H1 (cell line): ENCODE measurements at regions not wholly inside any gene's neighbourhood (a gene's known extent, or its start where the extent isn't known, plus 50 kb on each side); places are given as distances from the start of the nearest gene placed in this dataset.

Experiments
- CTCF ChIA-PET: fragments of 300-600 bp; sonication (Branson Sonifier 250); formaldehyde crosslinking; loops from one replicate; lab custom pipeline; 2021; ENCODE audit not compliant: partially characterized antibody; lab: Charles Lee
- POLR2A ChIA-PET: fragments of 300-600 bp; sonication (Branson Sonifier 250); formaldehyde crosslinking; loops from one replicate; lab custom pipeline; 2021; ENCODE audit warnings: inconsistent platforms; ENCODE audit not compliant: partially characterized antibody; lab: Charles Lee
- DNase-seq, 2 experiments: peaks; one replicate each; pipeline versions ENCODE4 v3.0.0 to v3.0.0-alpha.2; 2010 to 2022; ENCODE audit warnings: low spot score in 2 of 2, low read depth in 1 of 2, mixed read lengths in 1 of 2
- FAIRE-seq: peaks from 2 replicates; lab custom pipeline; 2011; peaks lifted over from hg19 to GRCh38; lab: Jason Lieb, UNC
- H2AFZ ChIP-seq: 2 replicates; pipeline ENCODE4 v1.8.1; 2012; ENCODE audit warnings: low read length, inconsistent platforms
- H2AK5ac ChIP-seq: 2 replicates; pipeline ENCODE4 v1.6.1; 2013; ENCODE audit warnings: low read depth, low read length
- H2BK120ac ChIP-seq: replicated peaks from 2 replicates; pipeline ENCODE3; 2013; ENCODE audit warnings: low read depth, low read length, inconsistent platforms
- H2BK12ac ChIP-seq: 2 replicates; pipeline ENCODE4 v1.6.1; 2013; ENCODE audit warnings: low read depth, low read length
- H2BK15ac ChIP-seq: 2 replicates; pipeline ENCODE4 v1.6.1; 2013; ENCODE audit warnings: low read length
- H2BK20ac ChIP-seq: 2 replicates; pipeline ENCODE4 v1.6.1; 2013; ENCODE audit warnings: low read length
- H2BK5ac ChIP-seq: 2 replicates; pipeline ENCODE4 v1.6.1; 2013; ENCODE audit warnings: low read depth, low read length
- H3K14ac ChIP-seq: 2 replicates; pipeline ENCODE4 v1.6.1; 2013; ENCODE audit warnings: inconsistent platforms; ENCODE audit not compliant: insufficient read length
- H3K18ac ChIP-seq: 2 replicates; pipeline ENCODE4 v1.6.1; 2013; ENCODE audit warnings: low read length; ENCODE audit errors: extremely low read depth
- H3K23ac ChIP-seq: 2 replicates; pipeline ENCODE4 v1.6.1; 2013; ENCODE audit warnings: inconsistent platforms; ENCODE audit not compliant: insufficient read length
- H3K23me2 ChIP-seq: 2 replicates; pipeline ENCODE4 v1.6.1; 2013; ENCODE audit warnings: low read depth, low read length
- H3K27ac ChIP-seq: 2 replicates; pipeline ENCODE4 v1.6.1; 2011; ENCODE audit warnings: low read depth, low read length, inconsistent platforms
- H3K27me3 ChIP-seq, 4 experiments: replicated peaks in 1 of 4; 1 replicate in 1 of 4; 2 replicates in 3 of 4; pipeline versions ENCODE4 v1.6.1 to v1.8.1; 2011 to 2013; ENCODE audit warnings: low read length in 3 of 4, mild to moderate bottlenecking in 3 of 4, inconsistent platforms in 2 of 4, mixed read lengths in 2 of 4, moderate library complexity in 1 of 4; ENCODE audit not compliant: control insufficient read depth in 3 of 4, insufficient read depth in 3 of 4; ENCODE audit errors: extremely low read depth in 1 of 4
- H3K36me3 ChIP-seq, 4 experiments: 2 replicates each; pipeline versions ENCODE4 v1.6.1 to v1.8.1; 2011 to 2013; ENCODE audit warnings: mild to moderate bottlenecking in 4 of 4, low read length in 3 of 4, moderate library complexity in 2 of 4, control low read depth in 1 of 4, inconsistent platforms in 1 of 4; ENCODE audit not compliant: insufficient read depth in 4 of 4, control insufficient read depth in 2 of 4
- H3K4ac ChIP-seq: replicated peaks from 2 replicates; pipeline ENCODE3; 2013; ENCODE audit warnings: low read length, low read depth, mixed read lengths, inconsistent platforms; ENCODE audit not compliant: insufficient read length
- H3K4me1 ChIP-seq, 4 experiments: replicated peaks in 1 of 4; 1 replicate in 1 of 4; 2 replicates in 3 of 4; pipeline versions ENCODE4 v1.6.1 to v1.8.1; 2011 to 2013; ENCODE audit warnings: low read length in 3 of 4, inconsistent platforms in 2 of 4, mixed read lengths in 1 of 4; ENCODE audit not compliant: insufficient read depth in 4 of 4, control insufficient read depth in 3 of 4
- H3K4me2 ChIP-seq, 2 experiments: 2 replicates each; pipeline versions ENCODE4 v1.6.1 to v1.8.1; 2011 to 2013; ENCODE audit warnings: low read depth in 2 of 2, low read length in 2 of 2, control low read depth in 1 of 2, inconsistent platforms in 1 of 2, mild to moderate bottlenecking in 1 of 2; ENCODE audit not compliant: insufficient read depth in 1 of 2
- H3K4me3 ChIP-seq, 4 experiments: fragments of 200-600, 300-600 bp in 1 of 4; sonication (generic), shearing (Covaris generic), sonication (Bioruptor Twin) in 1 of 4; 2 replicates each; pipeline versions ENCODE4 v1.5.1 to v1.8.1; 2011 to 2016; ENCODE audit warnings: low read length in 4 of 4, low read depth in 3 of 4, control low read depth in 2 of 4, inconsistent platforms in 2 of 4, mild to moderate bottlenecking in 2 of 4, mixed read lengths in 1 of 4, moderate library complexity in 1 of 4; ENCODE audit not compliant: insufficient read depth in 2 of 4; ENCODE audit errors: extremely low read depth in 1 of 4
- H3K56ac ChIP-seq: replicated peaks from 2 replicates; pipeline ENCODE3; 2013; ENCODE audit warnings: low read depth, mild to moderate bottlenecking, mixed read lengths, low read length, inconsistent platforms; ENCODE audit not compliant: insufficient read length
- H3K79me1 ChIP-seq: 2 replicates; pipeline ENCODE4 v1.6.1; 2013; ENCODE audit warnings: low read depth, low read length, control low read depth
- H3K79me2 ChIP-seq, 2 experiments: 2 replicates each; pipeline versions ENCODE4 v1.6.1 to v1.8.1; 2012 to 2013; ENCODE audit warnings: low read length in 2 of 2, mild to moderate bottlenecking in 2 of 2, inconsistent platforms in 1 of 2; ENCODE audit not compliant: insufficient read depth in 2 of 2, control insufficient read depth in 1 of 2
- H3K9ac ChIP-seq, 4 experiments: replicated peaks in 1 of 4; 1 replicate in 1 of 4; 2 replicates in 3 of 4; pipeline versions ENCODE4 v1.6.1 to v1.8.1; 2011 to 2013; ENCODE audit warnings: low read depth in 3 of 4, low read length in 3 of 4, control low read depth in 2 of 4, mild to moderate bottlenecking in 2 of 4, moderate library complexity in 2 of 4, inconsistent platforms in 1 of 4; ENCODE audit errors: extremely low read depth in 1 of 4
- H3K9me3 ChIP-seq, 2 experiments: 2 replicates each; pipeline versions ENCODE4 v1.6.1 to v1.8.1; 2012 to 2013; ENCODE audit warnings: mild to moderate bottlenecking in 2 of 2, moderate library complexity in 2 of 2, control low read depth in 1 of 2, inconsistent platforms in 1 of 2, low read depth in 1 of 2, low read length in 1 of 2, mixed read lengths in 1 of 2; ENCODE audit not compliant: insufficient read depth in 2 of 2
- H4K20me1 ChIP-seq, 2 experiments: replicated peaks in 1 of 2; 2 replicates each; pipeline versions ENCODE3 to v1.8.1; 2011 to 2013; ENCODE audit warnings: inconsistent platforms in 2 of 2, low read length in 2 of 2, mild to moderate bottlenecking in 1 of 2; ENCODE audit not compliant: insufficient read depth in 2 of 2, control insufficient read depth in 1 of 2
- H4K5ac ChIP-seq: 2 replicates; pipeline ENCODE4 v1.6.1; 2013; ENCODE audit warnings: low read length, low read depth, mixed read lengths, inconsistent platforms; ENCODE audit not compliant: insufficient read length
- H4K8ac ChIP-seq: 2 replicates; pipeline ENCODE4 v1.8.0; 2013; ENCODE audit warnings: mild to moderate bottlenecking, moderate library complexity, low read length, inconsistent platforms; ENCODE audit not compliant: insufficient read depth; ENCODE audit errors: extremely low read depth
- H4K91ac ChIP-seq: replicated peaks from 2 replicates; pipeline ENCODE3; 2013; ENCODE audit warnings: low read length, mixed read lengths, inconsistent platforms; ENCODE audit not compliant: insufficient read length
- ASH2L ChIP-seq: fragments of 200-600, 300-600 bp; sonication (generic); IDR thresholded peaks from one replicate; pipeline ENCODE4 v1.7.1; 2017; ENCODE audit warnings: low read length
- SRF ChIP-seq: IDR thresholded peaks from 2 replicates; pipeline ENCODE4 v1.6.1; 2011; ENCODE audit warnings: mild to moderate bottlenecking, low read depth, low read length, moderate library complexity
- TAF1 ChIP-seq: IDR thresholded peaks from 2 replicates; pipeline ENCODE4 v1.6.1; 2011; ENCODE audit warnings: mild to moderate bottlenecking, low read depth, low read length
- ZNF274 ChIP-seq: IDR thresholded peaks from 2 replicates; pipeline ENCODE4 v1.7.0; 2012; ENCODE audit warnings: low read length, borderline replicate concordance; ENCODE audit errors: extremely low read depth
- WGBS, 2 experiments: shearing (Covaris generic) in 1 of 2; methylation state at CpG; one replicate each; pipeline versions ENCODE4 v1.1.6 to v1.1.7; 2013 to 2015; ENCODE audit warnings: low lambda C conversion rate in 2 of 2, mixed read lengths in 2 of 2, inconsistent platforms in 1 of 2, low coverage in 1 of 2, missing lambda C conversion rate in 1 of 2; ENCODE audit not compliant: insufficient replicate concordance in 2 of 2, insufficient coverage in 1 of 2, insufficient read length in 1 of 2; ENCODE audit errors: extremely low coverage in 1 of 2, missing lambda C conversion rate in 1 of 2; 5-methylcytosine and 5-hydroxymethylcytosine counted together

DNA sequence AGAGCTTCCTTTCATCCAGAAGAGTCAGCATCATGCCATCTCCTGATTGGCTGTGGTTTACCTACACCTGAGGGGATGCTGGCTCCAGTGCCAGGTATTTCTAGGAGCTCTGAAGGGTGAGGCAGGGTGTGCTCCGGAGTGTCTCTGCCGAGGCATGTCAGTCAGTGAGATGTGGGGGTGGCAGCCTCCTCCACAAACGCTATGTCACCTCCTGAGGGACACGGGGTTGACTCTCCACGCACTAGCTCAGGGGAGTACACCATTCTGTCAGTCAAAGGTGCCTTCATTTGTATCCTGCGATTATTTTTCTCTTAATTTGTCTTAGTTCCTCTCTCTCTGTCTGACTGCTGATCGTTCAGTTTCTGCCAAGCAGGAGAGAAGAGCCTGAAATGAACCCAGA is 604.5 kb downstream of the VRK1 start:
- H3K23ac ChIP-seq: no peak overlapping the region
- WGBS, 2 experiments: 92% methylated on average over 7 of the region's 7 CpGs; no CpG with 5 or more reads in 1 of the 2 experiments

More for the DNA sequence above, 604.5 kb downstream of the VRK1 start:
- H2AFZ ChIP-seq: no peak overlapping the region
- H3K9ac ChIP-seq: no peak overlapping the region
- H2BK12ac ChIP-seq: no peak overlapping the region; the same call in 1 of the 2 replicates
- no peak overlapping the region for H3K14ac ChIP-seq
- H3K4me3 ChIP-seq: no peak overlapping the region
- H2BK120ac ChIP-seq: no peak overlapping the region
- no peaks in the 10 kb centered on the region for H3K27me3 ChIP-seq
- DNase-seq (no peak), FAIRE-seq (no peak)
- H2AK5ac ChIP-seq: no peak overlapping the region
- no peak overlapping the region for H3K18ac ChIP-seq
- no peaks in the 10 kb centered on the region for H3K9me3 ChIP-seq
- H3K4me2 ChIP-seq: no peak overlapping the region
- H3K36me3 ChIP-seq: no peaks in the 10 kb centered on the region
- no peak overlapping the region for H3K4ac ChIP-seq
- H3K27ac ChIP-seq: no peak overlapping the region
- no peak overlapping the region for H4K5ac ChIP-seq
- H3K56ac ChIP-seq: no peak overlapping the region
- H2BK15ac ChIP-seq: no peak overlapping the region
- no peak for TF ChIP-seq TAF1
- no peak for TF ChIP-seq ASH2L
- no peak for TF ChIP-seq SRF
- TF ChIP-seq ZNF274: no peak
- TF ChIP-seq, all 59 proteins: peak for 0
- no peak overlapping the region for H2BK5ac ChIP-seq
- H4K91ac ChIP-seq: no peak overlapping the region
- no peaks in the 10 kb centered on the region; the same call in 1 of the 2 replicates for H3K79me1 ChIP-seq
- H3K23me2 ChIP-seq: peaks cover 2% of the 10 kb centered on the region; the same call in 1 of the 2 replicates
- no peaks in the 10 kb centered on the region for H4K20me1 ChIP-seq
- no peak overlapping the region for H2BK20ac ChIP-seq
- H3K79me2 ChIP-seq: no peaks in the 10 kb centered on the region
- peaks cover 0 to 4% (median 0%) of the 10 kb centered on the region in 4 experiments; a peak in 1 of 7 replicates for H3K4me1 ChIP-seq
- H4K8ac ChIP-seq: no peak overlapping the region
- CTCF ChIA-PET: interaction anchor here (1.1 kb wide), 1 partner anchor 51 kb away, joined by 4 read pairs; no protein-coding TSS in a partner anchor
- POLR2A ChIA-PET: interaction anchor here (0.5 kb wide), 1 partner anchor 1873 kb away, joined by 3 read pairs; no protein-coding TSS in a partner anchor
